ENCODE measurements at regions not wholly inside any gene's neighbourhood (a gene's known extent, or its start where the extent isn't known, plus 50 kb on each side); places are given as distances from the start of the nearest gene placed in this dataset.
"Not testable (repeated sequence)": the region's sequence is repeated elsewhere in the genome, so short reads cannot be mapped to it uniquely, and the experiment has no call there.

DNA sequence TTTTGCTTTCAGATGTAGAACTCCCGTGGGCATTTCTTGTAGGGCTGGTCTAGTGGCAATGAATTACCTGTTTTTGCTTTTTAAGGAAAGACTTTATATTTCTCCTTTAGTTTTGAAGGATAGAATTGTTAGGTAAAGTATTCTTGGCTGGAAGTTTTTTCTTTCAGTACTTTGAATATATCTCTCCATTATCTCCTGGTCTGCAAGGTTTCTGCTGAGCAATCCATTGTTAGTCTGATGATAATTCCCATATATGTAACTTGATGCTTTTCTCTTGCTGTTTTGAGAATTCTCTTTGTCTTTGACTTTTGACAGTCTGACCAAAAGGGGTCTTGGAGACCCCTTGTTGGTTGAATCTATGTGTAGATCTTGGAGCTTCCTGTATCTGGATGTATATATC is 198.1 kb downstream of the TMEM167A start:
- no peak overlapping the region for H3K4me3 ChIP-seq (ENCODE audit: low read depth, low read length)
- TF ChIP-seq, protein P1, sequence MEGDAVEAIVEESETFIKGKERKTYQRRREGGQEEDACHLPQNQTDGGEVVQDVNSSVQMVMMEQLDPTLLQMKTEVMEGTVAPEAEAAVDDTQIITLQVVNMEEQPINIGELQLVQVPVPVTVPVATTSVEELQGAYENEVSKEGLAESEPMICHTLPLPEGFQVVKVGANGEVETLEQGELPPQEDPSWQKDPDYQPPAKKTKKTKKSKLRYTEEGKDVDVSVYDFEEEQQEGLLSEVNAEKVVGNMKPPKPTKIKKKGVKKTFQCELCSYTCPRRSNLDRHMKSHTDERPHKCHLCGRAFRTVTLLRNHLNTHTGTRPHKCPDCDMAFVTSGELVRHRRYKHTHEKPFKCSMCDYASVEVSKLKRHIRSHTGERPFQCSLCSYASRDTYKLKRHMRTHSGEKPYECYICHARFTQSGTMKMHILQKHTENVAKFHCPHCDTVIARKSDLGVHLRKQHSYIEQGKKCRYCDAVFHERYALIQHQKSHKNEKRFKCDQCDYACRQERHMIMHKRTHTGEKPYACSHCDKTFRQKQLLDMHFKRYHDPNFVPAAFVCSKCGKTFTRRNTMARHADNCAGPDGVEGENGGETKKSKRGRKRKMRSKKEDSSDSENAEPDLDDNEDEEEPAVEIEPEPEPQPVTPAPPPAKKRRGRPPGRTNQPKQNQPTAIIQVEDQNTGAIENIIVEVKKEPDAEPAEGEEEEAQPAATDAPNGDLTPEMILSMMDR (IDR thresholded peaks at IDR 0.05; ENCODE audit: borderline replicate concordance, insufficient read depth, low read depth, low read length), result no peak

DNA sequence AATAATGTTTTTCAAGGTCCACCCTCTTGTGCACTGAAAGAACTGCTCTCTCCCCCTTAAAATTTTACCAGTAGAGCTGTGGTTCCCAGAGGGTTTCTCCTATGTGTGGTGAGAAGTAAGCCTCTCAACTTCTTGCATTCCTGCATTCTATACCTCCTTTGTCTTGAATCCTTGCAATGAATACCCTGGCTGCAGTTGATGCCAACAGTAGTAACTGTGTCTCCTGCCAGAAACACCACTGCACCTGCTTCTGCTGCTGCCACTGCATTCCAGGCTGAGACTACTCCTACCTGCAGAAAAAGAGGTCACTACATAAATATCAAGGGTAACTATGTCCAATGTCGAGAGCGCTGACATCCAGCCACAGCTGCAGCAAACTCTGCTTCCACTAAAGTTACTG is 203.7 kb downstream of the TMEM167A start:
- TF ChIP-seq, protein P1 (IDR thresholded peaks at IDR 0.05; ENCODE audit: borderline replicate concordance, insufficient read depth, low read depth, low read length), result no peak
- H3K4me3 ChIP-seq (ENCODE audit: low read depth, low read length), result no peak overlapping the region

DNA sequence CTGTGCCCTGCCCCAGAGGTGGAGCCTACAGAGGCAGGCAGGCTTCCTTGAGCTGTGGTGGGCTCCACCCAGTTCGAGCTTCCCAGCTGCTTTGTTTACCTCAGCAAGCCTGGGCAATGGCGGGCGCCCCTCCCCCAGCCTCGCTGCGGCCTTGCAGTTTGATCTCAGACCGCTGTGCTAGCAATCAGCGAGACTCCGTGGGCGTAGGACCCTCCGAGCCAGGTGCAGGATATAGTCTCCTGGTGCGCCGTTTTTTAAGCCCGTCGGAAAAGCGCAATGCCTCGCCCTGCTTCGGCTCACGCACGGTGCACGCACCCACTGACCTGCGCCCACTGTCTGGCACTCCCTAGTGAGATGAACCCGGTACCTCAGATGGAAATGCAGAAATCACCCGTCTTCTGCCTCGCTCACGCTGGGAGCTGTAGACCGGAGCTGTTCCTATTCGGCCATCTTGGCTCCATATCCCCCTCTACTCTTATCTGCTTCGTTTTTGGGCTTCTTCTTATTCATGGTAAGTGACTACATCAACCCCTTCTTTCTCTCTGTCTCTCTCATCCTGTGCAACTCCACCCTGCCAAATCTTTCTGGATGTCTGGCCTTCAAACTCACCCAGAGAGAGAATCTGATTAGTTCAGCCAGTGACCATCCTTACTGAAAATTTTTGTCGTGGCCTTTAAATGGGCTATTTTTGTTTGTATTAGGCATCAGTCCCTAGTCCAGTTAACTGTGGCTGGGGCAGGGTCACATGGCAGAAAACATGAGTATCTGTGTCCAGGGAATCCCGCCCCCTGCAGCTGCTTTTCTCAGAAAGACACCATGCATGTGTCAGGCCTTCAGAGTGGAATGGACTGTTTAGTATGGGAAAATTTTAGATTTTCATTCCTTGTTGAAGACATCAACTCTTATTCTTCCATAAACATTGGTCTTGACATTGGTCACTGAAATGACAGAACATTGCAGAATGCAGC is 204.6 kb downstream of the TMEM167A start:
- H3K4me3 ChIP-seq (ENCODE audit: low read depth, low read length), result not testable (repeated sequence)

DNA sequence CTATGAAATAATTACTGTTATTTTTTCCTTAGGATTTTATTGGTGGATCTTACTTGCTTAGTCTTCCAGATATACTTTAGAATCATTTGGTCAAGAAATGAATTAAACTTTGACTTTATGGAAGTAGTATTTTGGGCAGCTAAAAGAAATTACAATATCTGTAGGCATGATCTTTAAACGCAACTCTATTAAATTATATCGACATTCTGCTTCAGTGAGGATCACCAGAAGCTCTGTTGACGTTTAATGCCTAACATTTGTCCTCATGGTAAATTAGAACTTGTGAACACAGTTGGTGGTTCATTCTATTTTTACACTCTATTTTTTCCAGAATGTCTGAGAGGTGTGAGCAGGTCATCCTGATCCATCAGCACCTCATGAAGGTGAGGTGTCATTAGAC is 211.6 kb downstream of the TMEM167A start:
- TF ChIP-seq, protein P1 (IDR thresholded peaks at IDR 0.05; ENCODE audit: borderline replicate concordance, insufficient read depth, low read depth, low read length), result no peak
- no peak overlapping the region for H3K4me3 ChIP-seq (ENCODE audit: low read depth, low read length)

DNA sequence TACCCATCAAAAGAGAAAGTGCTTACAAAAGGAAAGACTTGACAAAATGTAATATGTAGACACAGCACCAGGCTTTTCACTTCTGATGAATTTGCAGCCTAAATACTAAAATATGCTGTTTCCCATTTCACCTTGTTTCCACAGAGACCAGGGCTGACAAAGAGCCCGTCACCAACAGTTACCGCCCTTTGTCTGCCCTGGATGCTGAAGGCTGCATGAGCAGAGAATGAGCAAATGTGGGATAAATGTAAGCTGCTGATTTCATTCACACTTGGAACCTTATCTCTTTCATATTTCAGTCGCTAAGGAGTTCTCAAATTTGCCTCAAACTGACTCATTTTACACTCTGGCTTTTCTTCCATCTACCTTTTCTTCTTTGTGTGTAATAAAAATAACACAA is 213.9 kb downstream of the TMEM167A start:
- TF ChIP-seq, protein P1 (IDR thresholded peaks at IDR 0.05; ENCODE audit: borderline replicate concordance, insufficient read depth, low read depth, low read length), result no peak
- no peak overlapping the region for H3K4me3 ChIP-seq (ENCODE audit: low read depth, low read length)

DNA sequence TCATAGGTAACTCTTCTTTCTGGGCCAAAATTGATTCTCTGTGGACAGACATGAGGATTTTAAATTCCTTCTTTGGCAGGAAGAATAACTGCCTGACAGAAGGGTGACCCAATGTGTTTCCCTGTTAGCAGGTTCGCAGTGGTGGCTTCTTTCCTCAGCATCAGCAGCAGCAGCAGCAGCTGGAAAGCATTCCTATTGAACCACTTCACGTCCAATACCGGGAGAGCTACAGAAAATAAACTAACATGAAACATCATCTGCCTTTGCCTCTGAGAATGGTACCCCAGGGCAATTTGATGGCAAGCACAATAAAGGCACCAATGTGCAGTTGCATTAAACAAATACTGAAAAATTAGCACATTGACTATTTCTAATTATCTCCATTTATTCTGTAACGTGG is 214.5 kb downstream of the TMEM167A start:
- no peak overlapping the region for H3K4me3 ChIP-seq (ENCODE audit: low read depth, low read length)
- TF ChIP-seq, protein P1 (IDR thresholded peaks at IDR 0.05; ENCODE audit: borderline replicate concordance, insufficient read depth, low read depth, low read length), result no peak

DNA sequence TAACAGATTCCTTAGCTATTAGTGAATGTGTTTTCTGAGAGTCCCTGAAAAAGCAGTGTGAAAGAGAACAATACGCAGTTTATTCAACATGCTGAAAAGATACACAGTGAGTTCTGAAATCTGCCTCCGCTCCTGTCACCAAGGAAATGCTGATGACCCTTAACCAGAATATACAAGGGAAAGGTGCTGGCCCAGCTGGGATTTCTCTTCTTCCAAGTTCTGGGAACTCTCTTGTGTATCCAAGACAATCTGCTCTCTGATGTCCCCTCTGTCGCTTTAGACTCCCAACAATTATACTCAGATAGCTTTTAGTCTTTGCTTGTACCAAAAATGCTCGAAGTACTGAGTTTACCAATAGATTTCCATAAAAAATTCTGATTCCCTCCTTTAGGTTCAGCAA is 214.9 kb downstream of the TMEM167A start:
- no peak overlapping the region for H3K4me3 ChIP-seq (ENCODE audit: low read depth, low read length)
- TF ChIP-seq, protein P1 (IDR thresholded peaks at IDR 0.05; ENCODE audit: borderline replicate concordance, insufficient read depth, low read depth, low read length), result no peak

Measured in GM12875 (cell line).